ENCODE measurements at regions not wholly inside any gene's neighbourhood (a gene's known extent, or its start where the extent isn't known, plus 50 kb on each side); places are given as distances from the start of the nearest gene placed in this dataset.
"Not testable (repeated sequence)": the region's sequence is repeated elsewhere in the genome, so short reads cannot be mapped to it uniquely, and the experiment has no call there.

DNA sequence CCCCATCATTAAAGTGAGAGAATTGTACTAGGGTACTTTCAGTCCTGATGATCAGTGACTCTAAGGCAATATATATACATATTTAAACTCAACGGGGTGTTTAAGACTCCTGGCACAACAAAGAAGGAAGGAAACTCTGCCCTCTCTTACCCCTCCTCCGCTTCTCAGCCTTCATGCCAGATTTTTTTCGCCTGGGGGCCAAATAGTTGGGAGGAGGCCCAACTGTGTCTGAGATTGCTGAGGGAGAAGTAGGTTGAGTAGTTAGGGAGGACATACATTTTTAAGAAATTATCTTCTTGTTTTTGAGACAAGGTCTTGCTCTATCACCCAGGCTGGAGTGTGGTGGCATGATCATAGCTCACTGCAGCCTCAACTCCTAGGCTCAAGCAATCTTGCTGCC is 127.7 kb upstream of the SHB start:
- DNase-seq (ENCODE audit: low spot score) (no peak), ATAC-seq (no peak)

DNA sequence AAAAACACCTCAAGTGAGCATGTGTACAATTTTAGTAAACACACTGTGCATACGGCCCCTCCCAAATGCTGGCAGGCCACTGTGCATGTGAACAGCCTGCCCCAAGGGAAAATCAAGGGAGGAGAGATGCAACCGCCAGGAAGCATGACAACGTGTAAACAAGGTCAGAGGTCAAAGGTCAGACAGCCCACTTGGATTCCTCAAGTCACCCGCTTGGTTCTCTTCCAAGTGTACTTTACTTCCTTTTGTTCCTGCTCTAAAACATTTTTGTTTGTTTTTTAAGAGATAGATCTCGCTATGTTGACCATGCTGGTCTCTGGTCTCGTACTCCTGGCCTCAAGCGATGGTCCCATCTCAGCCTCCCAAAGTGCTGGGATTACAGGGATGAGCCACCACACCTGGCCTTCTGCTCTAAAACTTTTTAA is 126.7 kb upstream of the SHB start:
- ATAC-seq, result peak; percentile 60
- DNase-seq (ENCODE audit: low spot score), result no peak

DNA sequence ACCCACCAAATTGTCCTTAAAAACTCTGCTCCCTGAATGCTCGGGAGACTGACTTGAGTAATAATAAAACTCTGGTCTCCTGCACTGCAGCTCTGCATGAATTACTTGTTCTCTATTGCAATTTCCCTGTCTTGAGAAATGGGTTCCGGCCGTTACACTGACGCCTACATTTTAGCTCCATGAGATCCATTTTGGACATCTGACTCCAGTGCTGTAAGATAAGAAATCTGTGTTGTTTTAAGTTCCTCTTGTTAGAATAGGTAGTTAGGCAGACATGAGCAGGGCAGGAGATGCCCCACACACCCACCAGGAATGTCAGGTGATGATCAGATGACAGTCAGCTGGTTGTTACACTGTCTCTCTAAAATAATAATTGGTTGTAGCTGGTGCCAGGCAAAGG is 125.8 kb upstream of the SHB start:
- DNase-seq (ENCODE audit: low spot score) (no peak), ATAC-seq (no peak)

DNA sequence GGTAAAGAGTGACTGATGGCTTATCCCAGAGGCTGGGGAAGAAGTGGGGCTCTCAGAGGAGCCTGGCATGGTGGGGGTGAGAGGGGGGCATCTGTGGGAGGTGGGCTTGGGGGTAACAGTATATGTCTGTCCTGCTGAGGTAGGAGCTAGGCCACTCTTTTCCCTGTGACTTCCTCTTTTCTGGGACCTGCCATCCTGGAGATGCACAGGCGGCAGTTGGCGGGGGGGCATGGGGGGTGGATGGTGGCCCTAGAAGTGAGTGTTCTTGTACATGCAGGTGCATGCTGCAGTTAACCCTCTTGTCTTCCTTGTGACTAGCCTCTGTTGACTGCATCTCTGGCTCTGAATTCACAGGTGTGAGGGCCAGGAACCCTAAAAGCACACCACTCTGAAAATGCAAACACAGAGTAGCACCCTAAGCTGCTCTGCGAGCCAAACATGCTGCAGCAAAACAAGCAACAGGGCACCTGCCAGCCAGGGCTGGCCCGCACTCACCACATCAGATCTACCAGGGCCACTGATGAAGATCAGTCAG is 123.8 kb upstream of the SHB start:
- no peak for ATAC-seq
- no peak for DNase-seq (ENCODE audit: low spot score)

- no peak for DNase-seq (ENCODE audit: low spot score)
- no peak for ATAC-seq
Observed at GRCh38 chr9:38186404-38187115, 117.5 kb upstream of the SHB start.

DNA sequence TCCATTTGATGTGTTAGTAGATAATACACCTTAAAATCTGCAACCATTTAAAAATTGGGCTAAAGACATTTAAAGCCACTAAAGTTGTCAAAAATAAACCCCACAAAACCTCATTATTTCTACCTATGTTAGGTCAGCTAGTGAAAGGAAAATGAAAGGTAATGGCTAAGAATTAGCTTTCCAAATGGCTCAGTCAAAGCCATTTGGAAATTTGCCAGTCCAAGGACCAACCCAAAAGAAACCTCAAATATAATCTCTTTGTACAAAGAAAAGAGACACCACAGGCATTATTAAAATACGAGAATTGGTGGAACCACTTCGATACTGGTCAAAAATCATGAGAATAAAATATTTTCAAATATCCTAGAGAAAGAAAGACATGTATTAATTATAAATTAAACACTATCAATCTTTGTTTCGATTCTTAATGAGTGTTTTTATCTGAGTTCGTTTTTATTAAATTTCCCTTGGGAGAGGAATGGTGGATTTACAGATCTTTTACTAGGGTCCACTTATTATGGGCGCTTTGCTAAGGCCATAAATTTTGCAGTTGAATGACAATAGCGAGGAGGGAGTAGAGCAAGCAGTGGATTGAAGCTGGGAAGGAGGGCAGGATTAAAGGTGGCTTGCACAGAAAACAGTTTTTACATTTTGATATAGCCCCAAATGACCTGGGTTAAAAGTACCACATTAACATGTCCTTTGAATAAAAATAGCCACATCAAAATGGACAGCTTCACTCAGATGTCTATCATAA is 116.8 kb upstream of the SHB start:
- no peak for ATAC-seq

GRCh38 chr9:38183994-38184568 is 115.1 kb upstream of the SHB start:
- ATAC-seq, result no peak
- no peak for DNase-seq (ENCODE audit: low spot score)

More for the DNA sequence above, 116.8 kb upstream of the SHB start:
- DNase-seq (ENCODE audit: low spot score), result no peak

- ATAC-seq, result no peak
- no peak for DNase-seq (ENCODE audit: low spot score)
Observed at GRCh38 chr9:38182321-38182720, 113.3 kb upstream of the SHB start.

DNA sequence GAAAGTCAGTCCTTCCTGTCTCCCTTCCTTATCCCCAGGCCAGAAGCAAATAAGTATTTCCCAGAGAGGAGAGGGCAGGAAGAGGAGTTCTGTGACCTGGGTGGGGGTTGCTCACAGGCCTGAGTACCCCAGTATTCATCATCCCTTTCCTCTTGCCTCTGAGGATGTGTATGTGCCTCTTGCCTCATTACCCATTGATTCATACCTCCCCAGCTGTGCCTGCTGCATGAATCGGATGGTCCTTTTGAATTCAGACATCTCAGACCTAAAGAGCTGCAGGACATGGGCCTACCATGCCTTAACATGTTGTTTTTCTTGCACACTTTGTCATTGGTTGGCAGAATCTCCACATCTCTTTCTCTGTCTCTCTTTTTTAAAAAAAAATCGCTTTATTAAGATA is 112.8 kb upstream of the SHB start:
- no peak for ATAC-seq
- DNase-seq (ENCODE audit: low spot score), result no peak

- no peak for ATAC-seq
Observed at GRCh38 chr9:38181232-38181631, 112.2 kb upstream of the SHB start.

GRCh38 chr9:38180656-38181055 is 111.6 kb upstream of the SHB start:
- DNase-seq (ENCODE audit: low spot score), result no peak
- no peak for ATAC-seq

More at GRCh38 chr9:38181232-38181631, 112.2 kb upstream of the SHB start:
- DNase-seq (ENCODE audit: low spot score), result no peak

DNA sequence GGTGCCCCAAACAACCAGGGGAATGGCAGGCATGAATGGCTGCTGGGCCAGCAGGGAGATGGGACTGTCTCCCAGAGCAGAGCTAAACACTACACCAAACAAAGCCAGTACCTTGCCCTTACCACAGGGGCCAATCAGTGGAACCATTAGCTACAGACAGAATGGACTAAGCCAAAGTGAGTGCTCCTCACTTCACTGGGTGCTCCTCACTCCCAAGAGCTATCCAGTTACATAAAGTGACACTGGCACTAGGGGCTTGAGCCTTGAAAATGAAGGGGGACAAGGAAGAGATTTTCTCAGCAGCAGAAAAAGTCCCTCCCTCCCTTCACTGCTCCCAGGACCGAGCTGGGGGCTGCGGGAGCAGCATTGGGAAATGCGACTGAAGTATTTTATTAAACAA is 110.9 kb upstream of the SHB start:
- ATAC-seq, result no peak
- DNase-seq (ENCODE audit: low spot score), result no peak

GRCh38 chr9:38178237-38178636 is 109.2 kb upstream of the SHB start:
- DNase-seq (ENCODE audit: low spot score), result no peak
- no peak for ATAC-seq

- ATAC-seq (no peak), DNase-seq (ENCODE audit: low spot score) (no peak)
Observed at GRCh38 chr9:38177680-38178079, 108.7 kb upstream of the SHB start.

GRCh38 chr9:38176251-38176650 is 107.2 kb upstream of the SHB start:
- DNase-seq (ENCODE audit: low spot score), result no peak
- ATAC-seq, result no peak

DNA sequence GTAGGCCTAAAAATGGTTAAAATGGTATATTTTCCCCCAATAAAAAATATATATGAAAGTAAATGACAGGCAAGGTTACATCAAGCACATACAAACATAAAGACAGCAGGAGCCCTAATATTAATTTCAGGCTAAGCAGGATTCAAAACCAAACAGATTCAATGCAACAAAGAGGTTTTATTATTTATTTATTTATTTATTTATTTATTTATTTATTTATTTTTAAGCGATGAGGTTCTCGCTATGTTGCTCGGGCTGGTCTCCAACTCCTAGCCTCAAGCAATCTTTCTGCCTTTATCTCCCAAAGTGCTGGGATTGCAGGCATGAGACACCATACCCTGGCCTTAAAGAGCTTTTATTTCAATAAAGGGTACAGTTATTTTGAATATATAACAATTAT is 106.4 kb upstream of the SHB start:
- ATAC-seq, result no peak
- no peak for DNase-seq (ENCODE audit: low spot score)

GRCh38 chr9:38172586-38172985 is 103.6 kb upstream of the SHB start:
- ATAC-seq, result no peak
- DNase-seq (ENCODE audit: low spot score), result no peak

- ATAC-seq (no peak), DNase-seq (ENCODE audit: low spot score) (no peak)
Observed at GRCh38 chr9:38171926-38172325, 102.9 kb upstream of the SHB start.

DNA sequence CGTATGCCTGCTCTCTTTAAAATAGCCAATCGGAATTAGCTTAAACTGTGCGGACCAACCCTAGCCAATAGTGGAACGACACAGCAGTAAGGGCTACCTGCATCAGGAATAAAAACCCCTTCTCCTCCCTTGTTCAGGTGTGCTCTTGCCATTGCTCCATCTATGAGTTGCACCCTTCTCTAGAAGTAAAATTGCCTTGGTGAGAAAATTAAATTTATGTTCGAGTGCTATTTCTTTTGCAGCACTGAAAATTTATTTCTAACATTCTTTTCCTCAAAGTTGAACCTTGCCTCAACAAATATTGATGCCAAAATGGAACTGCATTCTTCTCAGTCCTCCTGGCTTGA is 102.5 kb upstream of the SHB start:
- DNase-seq (ENCODE audit: low spot score) (no peak), ATAC-seq (no peak)

DNA sequence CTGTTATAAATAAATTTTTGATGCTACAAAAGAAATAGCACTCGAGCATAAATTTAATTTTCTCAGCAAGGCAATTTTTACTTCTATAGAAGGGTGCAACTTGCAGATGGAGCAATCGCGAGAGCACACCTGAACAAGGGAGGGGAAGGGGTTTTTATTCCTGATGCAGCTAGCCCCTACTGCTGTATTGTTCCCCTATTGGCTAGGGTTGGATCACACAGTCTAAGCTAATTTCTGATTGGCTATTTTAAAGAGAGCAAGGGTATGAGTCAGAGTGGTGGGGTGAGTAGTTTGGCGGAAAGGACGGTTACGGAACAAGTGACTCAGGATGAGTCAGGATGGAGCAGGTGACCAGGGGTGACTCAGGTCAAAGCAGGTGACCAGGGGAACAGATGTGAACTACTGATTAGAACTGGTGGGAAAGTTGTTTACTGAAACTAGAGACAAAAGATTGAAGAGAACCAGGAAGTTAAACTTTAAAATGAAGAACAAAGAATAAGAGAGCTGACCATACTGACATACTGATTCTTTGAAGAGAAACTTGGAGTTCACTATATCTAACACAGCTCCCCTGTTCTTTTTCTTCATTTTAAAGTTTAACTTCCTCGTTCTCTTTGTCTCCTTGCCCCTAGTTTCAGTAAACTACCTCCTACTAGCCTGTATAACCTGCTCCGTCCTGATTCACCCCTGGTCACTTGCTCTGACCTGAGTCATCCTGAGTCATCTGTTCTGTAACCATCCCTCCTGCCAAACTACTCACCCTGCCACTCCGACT is 101.9 kb upstream of the SHB start:
- ATAC-seq; DNase-seq (ENCODE audit: low spot score): not testable (repeated sequence)

DNA sequence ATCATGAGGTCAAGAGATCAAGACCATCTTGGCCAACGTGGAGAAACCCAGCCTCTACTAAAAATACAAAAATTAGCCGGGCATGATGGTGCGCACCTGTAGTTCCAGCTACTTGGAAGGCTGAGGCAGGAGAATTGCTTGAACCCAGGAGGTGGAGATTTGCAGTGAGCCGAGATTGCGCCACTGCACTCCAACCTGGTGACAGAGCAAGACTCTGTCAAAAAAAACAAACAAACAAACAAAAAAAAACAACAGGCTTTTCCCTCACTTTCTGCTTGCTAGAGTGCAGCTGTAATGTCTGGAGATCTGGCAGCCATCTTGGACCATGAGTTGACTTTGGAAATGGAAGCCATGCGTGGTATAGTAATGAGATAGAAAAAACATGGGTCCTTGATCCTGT is 101.1 kb upstream of the SHB start:
- ATAC-seq; DNase-seq (ENCODE audit: low spot score): not testable (repeated sequence)

All from left lobe of liver (tissue), 2 donors.